ENCODE measurements at regions not wholly inside any gene's neighbourhood (a gene's known extent, or its start where the extent isn't known, plus 50 kb on each side); places are given as distances from the start of the nearest gene placed in this dataset.
"Not testable (repeated sequence)": the region's sequence is repeated elsewhere in the genome, so short reads cannot be mapped to it uniquely, and the experiment has no call there.

GRCh38 chr15:84388201-84388600, 152.6 kb downstream of the GOLGA6L4 start:
- not testable (repeated sequence) for TF ChIP-seq POLR2AphosphoS5, EP300 (IDR thresholded peaks at IDR 0.05)
- TF ChIP-seq, protein P1, sequence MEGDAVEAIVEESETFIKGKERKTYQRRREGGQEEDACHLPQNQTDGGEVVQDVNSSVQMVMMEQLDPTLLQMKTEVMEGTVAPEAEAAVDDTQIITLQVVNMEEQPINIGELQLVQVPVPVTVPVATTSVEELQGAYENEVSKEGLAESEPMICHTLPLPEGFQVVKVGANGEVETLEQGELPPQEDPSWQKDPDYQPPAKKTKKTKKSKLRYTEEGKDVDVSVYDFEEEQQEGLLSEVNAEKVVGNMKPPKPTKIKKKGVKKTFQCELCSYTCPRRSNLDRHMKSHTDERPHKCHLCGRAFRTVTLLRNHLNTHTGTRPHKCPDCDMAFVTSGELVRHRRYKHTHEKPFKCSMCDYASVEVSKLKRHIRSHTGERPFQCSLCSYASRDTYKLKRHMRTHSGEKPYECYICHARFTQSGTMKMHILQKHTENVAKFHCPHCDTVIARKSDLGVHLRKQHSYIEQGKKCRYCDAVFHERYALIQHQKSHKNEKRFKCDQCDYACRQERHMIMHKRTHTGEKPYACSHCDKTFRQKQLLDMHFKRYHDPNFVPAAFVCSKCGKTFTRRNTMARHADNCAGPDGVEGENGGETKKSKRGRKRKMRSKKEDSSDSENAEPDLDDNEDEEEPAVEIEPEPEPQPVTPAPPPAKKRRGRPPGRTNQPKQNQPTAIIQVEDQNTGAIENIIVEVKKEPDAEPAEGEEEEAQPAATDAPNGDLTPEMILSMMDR (IDR thresholded peaks at IDR 0.05) = not testable (repeated sequence)

All from suprapubic skin (tissue), 4 donors.